ENCODE measurements at regions not wholly inside any gene's neighbourhood (a gene's known extent, or its start where the extent isn't known, plus 50 kb on each side); places are given as distances from the start of the nearest gene placed in this dataset.
"Not testable (repeated sequence)": the region's sequence is repeated elsewhere in the genome, so short reads cannot be mapped to it uniquely, and the experiment has no call there.

DNA sequence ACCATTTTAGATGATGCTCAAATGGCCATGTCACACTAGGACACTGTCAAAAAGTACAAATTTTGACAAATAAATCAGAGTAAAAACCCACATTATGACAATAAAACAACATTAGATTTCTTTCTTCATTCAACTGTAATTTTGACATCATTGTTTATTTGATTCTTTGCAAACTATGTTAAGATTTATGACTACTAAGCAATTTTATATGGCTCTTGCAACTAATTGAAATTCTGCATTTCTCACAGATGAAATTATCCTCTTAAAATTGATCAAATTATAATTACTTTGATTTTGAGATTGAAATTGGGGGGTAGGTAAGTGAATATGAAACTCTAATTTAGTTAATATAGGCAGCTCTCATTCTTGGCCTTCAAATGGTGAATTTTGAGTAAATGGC, 59.8 kb downstream of the ATOH1 start:
- no peak for DNase-seq

GRCh38 chr4:93888768-93889167, 60.2 kb downstream of the ATOH1 start:
- no peak for DNase-seq

DNA sequence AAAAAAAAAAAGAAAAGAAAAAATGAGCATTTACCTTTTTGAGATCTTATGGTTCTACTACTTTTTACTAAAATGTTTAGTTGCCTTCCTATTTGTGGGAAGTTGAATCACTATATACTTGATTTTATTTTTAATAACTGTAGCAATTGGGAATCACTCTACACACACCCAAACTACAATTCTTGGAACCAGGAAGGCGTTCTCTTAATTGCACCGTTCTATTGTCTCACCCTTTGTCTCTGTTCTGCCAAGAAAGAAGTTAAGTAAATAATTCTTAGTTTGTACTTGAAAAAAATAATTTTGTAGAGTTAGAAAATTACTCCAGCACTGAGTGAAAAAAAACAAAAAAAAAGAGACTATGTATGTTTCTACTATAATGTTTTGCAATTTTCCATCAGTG, 62.7 kb downstream of the ATOH1 start:
- no peak for DNase-seq

GRCh38 chr4:93894995-93895394, 66.4 kb downstream of the ATOH1 start:
- no peak for DNase-seq

DNA sequence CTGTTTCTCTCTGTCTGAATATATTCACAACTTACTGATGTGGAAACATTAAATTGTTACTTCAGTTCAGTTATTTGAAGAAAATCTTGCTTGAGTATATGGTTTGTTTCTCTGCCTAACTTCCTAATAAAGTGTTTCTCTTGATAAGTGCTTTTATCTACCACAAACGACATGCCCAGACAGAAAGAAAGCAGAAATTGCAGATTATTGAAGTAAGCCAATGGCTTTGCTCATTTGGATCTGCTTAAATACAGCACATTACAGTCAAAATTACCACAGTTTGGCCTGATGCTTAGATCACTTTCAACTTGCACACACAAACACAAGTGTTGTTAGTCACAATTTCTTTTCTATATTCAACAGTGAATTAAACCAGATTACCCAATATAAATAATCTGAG, 68.0 kb downstream of the ATOH1 start:
- no peak for DNase-seq

DNA sequence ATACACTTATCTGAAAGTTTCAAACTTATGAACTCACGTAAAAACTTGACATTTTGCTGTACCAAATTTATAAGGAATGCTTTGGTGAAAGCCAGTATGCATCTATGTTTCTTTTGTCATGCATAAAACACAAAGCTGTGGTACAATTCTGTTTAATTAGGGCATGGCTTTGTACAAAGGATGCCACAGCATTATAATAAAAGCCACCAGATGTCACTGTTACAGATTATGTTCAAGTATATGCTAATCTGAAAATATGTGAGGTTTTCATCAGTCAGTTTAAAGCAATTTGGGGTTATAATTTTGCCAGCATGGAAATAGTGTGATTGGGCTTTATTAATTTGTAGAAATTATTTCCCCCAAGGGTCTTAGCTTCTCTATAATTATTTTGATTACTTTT, 69.0 kb downstream of the ATOH1 start:
- DNase-seq = no peak

DNA sequence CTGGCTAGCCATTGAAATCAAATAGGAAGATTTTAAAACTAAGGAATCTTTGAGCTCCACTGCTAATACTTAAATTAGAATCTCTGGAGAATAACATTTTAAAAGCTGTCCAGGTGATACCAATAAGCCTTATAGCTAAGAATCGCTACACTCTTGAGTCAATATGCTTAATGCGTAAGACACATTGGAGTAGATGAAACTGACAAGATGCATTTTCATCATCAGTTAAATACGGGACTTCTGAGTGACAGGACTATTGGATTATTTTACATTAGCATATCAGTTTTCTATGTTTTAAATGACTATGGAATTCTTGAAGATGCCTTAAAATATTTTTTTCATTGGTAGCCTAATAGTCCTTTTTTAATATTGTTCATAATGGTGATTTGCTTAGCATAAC, 80.2 kb downstream of the ATOH1 start:
- DNase-seq = no peak

DNA sequence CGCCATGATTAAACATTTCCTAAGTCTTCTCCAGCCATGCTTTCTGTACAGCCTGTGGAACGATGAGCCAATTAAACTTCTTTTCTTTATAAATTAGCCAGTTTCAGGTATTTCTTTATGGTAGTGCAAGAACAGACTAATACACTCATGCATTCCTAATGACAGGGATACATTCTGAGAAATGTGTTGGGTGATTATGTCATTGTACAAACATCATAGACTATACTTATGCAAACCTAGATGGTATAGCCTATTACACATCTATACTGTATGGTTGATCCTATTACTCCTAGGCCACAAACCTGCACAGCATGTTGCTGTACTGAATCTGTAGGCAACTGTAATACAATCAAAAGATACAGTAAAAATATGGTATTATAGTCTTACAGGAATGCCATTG, 83.1 kb downstream of the ATOH1 start:
- DNase-seq = no peak

- no peak for DNase-seq
Observed at GRCh38 chr4:93912146-93912545, 83.6 kb downstream of the ATOH1 start.

DNA sequence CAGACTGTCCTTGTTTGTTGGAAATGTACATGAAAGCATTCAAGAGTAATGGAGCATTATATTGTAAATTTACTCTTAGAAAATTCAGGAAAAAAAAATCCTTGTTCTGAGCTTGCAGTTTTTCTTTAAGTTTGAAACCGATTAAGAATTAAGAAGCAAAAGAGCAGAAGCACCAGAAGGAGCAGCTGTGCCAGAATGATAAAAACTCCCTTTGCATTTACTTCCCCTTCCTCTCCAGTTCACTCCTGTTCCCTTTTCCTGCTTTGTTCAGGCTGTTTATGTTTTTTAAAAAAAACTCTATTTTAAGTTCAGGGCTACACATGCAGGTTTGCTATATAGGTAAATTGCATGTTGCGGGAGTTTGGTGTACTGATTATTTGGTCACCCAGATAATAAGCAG, 90.3 kb downstream of the ATOH1 start:
- DNase-seq = no peak

GRCh38 chr4:93923570-93923969, 95.0 kb downstream of the ATOH1 start:
- not testable (repeated sequence) for DNase-seq

DNA sequence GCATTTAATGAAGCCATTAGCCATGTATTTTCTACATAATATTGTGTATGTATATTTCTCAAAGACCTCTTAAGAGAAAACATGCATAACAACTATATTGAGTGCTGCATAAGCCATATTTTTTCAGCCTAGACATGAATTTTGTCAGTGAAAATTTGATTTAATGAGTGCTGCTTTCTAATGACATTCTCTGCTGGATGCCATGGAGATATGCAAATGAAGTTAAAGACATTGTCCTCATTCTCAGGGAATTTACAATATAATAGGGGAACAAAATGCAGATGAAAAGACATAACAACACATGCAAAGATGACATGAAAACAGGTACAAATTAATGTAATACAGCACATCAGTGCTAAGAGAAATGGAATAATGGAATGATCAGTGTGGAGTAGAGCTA, 118.7 kb downstream of the ATOH1 start:
- DNase-seq = no peak

- not testable (repeated sequence) for DNase-seq
Observed at GRCh38 chr4:93950239-93950638, 121.7 kb downstream of the ATOH1 start.

- no peak for DNase-seq
Observed at GRCh38 chr4:93957186-93957585, 128.6 kb downstream of the ATOH1 start.

GRCh38 chr4:93960450-93960849, 131.9 kb downstream of the ATOH1 start:
- DNase-seq = no peak

- no peak for DNase-seq
Observed at GRCh38 chr4:93960916-93961315, 132.4 kb downstream of the ATOH1 start.

- DNase-seq = no peak
Observed at GRCh38 chr4:93981594-93981993, 153.0 kb downstream of the ATOH1 start.

GRCh38 chr4:93982255-93982654, 153.7 kb downstream of the ATOH1 start:
- no peak for DNase-seq

GRCh38 chr4:93983140-93983539, 154.6 kb downstream of the ATOH1 start:
- no peak for DNase-seq

GRCh38 chr4:93994175-93994994, 165.8 kb downstream of the ATOH1 start:
- DNase-seq = no peak

DNA sequence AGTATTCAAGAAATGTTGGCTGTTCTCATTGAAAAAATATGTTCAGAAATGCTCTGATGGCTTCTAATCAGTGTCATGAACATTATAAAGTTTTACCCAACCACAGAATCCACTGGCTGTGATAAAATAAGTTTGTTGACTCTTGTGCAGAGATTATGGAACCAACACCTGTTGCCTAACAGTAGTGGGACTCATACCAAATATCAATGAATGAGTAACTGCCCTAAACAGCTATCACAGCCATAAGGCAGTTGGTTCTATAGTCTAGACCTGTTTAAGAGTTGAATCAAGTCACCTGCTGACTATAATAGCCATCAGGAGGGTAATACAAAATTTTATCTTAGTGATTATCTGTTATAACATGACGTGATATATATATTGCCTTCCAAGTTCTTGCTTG, 168.3 kb downstream of the ATOH1 start:
- DNase-seq = no peak

DNA sequence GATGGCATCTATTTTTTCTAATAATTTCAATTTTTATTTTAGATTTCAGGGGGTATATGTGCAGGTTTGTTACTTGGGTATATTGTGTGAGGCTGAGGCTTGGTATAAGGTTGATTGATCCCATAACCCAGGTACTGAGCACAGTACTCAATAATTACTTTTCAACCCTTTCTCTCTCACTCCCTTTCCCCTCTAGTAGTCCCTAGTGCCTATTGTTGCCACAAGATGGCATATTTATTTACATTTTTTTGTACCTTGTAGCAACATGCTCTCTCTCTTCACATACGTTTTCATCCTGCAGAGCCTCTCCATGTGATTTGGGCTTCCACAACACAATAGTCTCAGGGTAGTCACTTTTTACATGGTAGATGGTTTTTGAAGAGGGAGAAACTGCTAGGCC, 172.0 kb downstream of the ATOH1 start:
- no peak for DNase-seq

GRCh38 chr4:94006932-94007331, 178.4 kb downstream of the ATOH1 start:
- DNase-seq = no peak

- DNase-seq = no peak
Observed at GRCh38 chr4:94011190-94011589, 182.6 kb downstream of the ATOH1 start.

- DNase-seq = no peak
Observed at GRCh38 chr4:94014484-94015136, 186.1 kb downstream of the ATOH1 start.
